Retina (tissue), 1 donor: ENCODE measurements at regions not wholly inside any gene's neighbourhood (a gene's known extent, or its start where the extent isn't known, plus 50 kb on each side); places are given as distances from the start of the nearest gene placed in this dataset.
"Not testable (repeated sequence)": the region's sequence is repeated elsewhere in the genome, so short reads cannot be mapped to it uniquely, and the experiment has no call there.

Experiments used
- DNase-seq: peaks from one replicate; pipeline ENCODE4 v3.0.0-alpha.2; 2016

- DNase-seq: no peak
Measured at GRCh38 chr4:126628933-126629332, 1003.8 kb upstream of the INTU start.

- no peak for DNase-seq
Measured at GRCh38 chr4:126630230-126630629, 1002.5 kb upstream of the INTU start.

- DNase-seq: no peak
Measured at GRCh38 chr4:126633306-126633705, 999.5 kb upstream of the INTU start.

GRCh38 chr4:126637706-126638105 lies 995.1 kb upstream of the INTU start:
- DNase-seq: no peak

GRCh38 chr4:126647320-126647719 lies 985.4 kb upstream of the INTU start:
- DNase-seq: no peak

GRCh38 chr4:126647756-126648397 lies 984.9 kb upstream of the INTU start:
- DNase-seq: no peak

GRCh38 chr4:126658411-126658810 lies 974.3 kb upstream of the INTU start:
- no peak for DNase-seq

GRCh38 chr4:126661194-126661593 lies 971.6 kb upstream of the INTU start:
- DNase-seq: no peak

GRCh38 chr4:126664839-126665238 lies 967.9 kb upstream of the INTU start:
- no peak for DNase-seq

GRCh38 chr4:126670038-126670437 lies 962.7 kb upstream of the INTU start:
- not testable (repeated sequence) for DNase-seq

GRCh38 chr4:126678618-126679017 lies 954.1 kb upstream of the INTU start:
- DNase-seq: peak; percentile 14

- DNase-seq: no peak
Measured at GRCh38 chr4:126679303-126679702, 953.5 kb upstream of the INTU start.

- no peak for DNase-seq
Measured at GRCh38 chr4:126682250-126682649, 950.5 kb upstream of the INTU start.

GRCh38 chr4:126686491-126686890 lies 946.3 kb upstream of the INTU start:
- no peak for DNase-seq

GRCh38 chr4:126687655-126688358 lies 945.0 kb upstream of the INTU start:
- no peak for DNase-seq

GRCh38 chr4:126691797-126692196 lies 941.0 kb upstream of the INTU start:
- no peak for DNase-seq

GRCh38 chr4:126697748-126698147 lies 935.0 kb upstream of the INTU start:
- no peak for DNase-seq

- no peak for DNase-seq
Measured at GRCh38 chr4:126698224-126698623, 934.5 kb upstream of the INTU start.

- DNase-seq: no peak
Measured at GRCh38 chr4:126701756-126702155, 931.0 kb upstream of the INTU start.

- no peak for DNase-seq
Measured at GRCh38 chr4:126702747-126703146, 930.0 kb upstream of the INTU start.

GRCh38 chr4:126705266-126705665 lies 927.5 kb upstream of the INTU start:
- no peak for DNase-seq

- no peak for DNase-seq
Measured at GRCh38 chr4:126708716-126709115, 924.0 kb upstream of the INTU start.

- DNase-seq: no peak
Measured at GRCh38 chr4:126710935-126711334, 921.8 kb upstream of the INTU start.

GRCh38 chr4:126715067-126715466 lies 917.7 kb upstream of the INTU start:
- no peak for DNase-seq

- no peak for DNase-seq
Measured at GRCh38 chr4:126715681-126716080, 917.1 kb upstream of the INTU start.
